COLO829 (cell line): ENCODE measurements at regions not wholly inside any gene's neighbourhood (a gene's known extent, or its start where the extent isn't known, plus 50 kb on each side); places are given as distances from the start of the nearest gene placed in this dataset.
"Not testable (repeated sequence)": the region's sequence is repeated elsewhere in the genome, so short reads cannot be mapped to it uniquely, and the experiment has no call there.

Experiments used
- DNase-seq: peaks from one replicate; pipeline ENCODE4 v3.0.0; 2012; ENCODE audit warnings: low spot score

GRCh38 chr2:91497129-91498064 is 2805.9 kb downstream of the RPIA start:
- not testable (repeated sequence) for DNase-seq

- DNase-seq, result not testable (repeated sequence)
These were observed 2806.6 kb downstream of the RPIA start for GRCh38 chr2:91498065-91498449.

- DNase-seq, result not testable (repeated sequence)
These were observed 2807.2 kb downstream of the RPIA start for GRCh38 chr2:91498513-91499250.

GRCh38 chr2:91499431-91500050 is 2808.1 kb downstream of the RPIA start:
- not testable (repeated sequence) for DNase-seq

- DNase-seq, result not testable (repeated sequence)
These were observed 2808.9 kb downstream of the RPIA start for GRCh38 chr2:91500246-91500977.

GRCh38 chr2:91500978-91501310 is 2809.5 kb downstream of the RPIA start:
- not testable (repeated sequence) for DNase-seq

- not testable (repeated sequence) for DNase-seq
These were observed 2810.1 kb downstream of the RPIA start for GRCh38 chr2:91501481-91502080.

GRCh38 chr2:91503572-91503958 is 2812.1 kb downstream of the RPIA start:
- not testable (repeated sequence) for DNase-seq

GRCh38 chr2:91503959-91504741 is 2812.7 kb downstream of the RPIA start:
- DNase-seq, result not testable (repeated sequence)

GRCh38 chr2:91508816-91509215 is 2817.3 kb downstream of the RPIA start:
- not testable (repeated sequence) for DNase-seq

GRCh38 chr2:91509276-91509675 is 2817.8 kb downstream of the RPIA start:
- not testable (repeated sequence) for DNase-seq

GRCh38 chr2:91511166-91511565 is 2819.7 kb downstream of the RPIA start:
- not testable (repeated sequence) for DNase-seq

- not testable (repeated sequence) for DNase-seq
These were observed 2824.5 kb downstream of the RPIA start for GRCh38 chr2:91515966-91516365.

- DNase-seq, result not testable (repeated sequence)
These were observed 2825.2 kb downstream of the RPIA start for GRCh38 chr2:91516669-91517068.

GRCh38 chr2:91517846-91518245 is 2826.4 kb downstream of the RPIA start:
- not testable (repeated sequence) for DNase-seq

- not testable (repeated sequence) for DNase-seq
These were observed 2827.0 kb downstream of the RPIA start for GRCh38 chr2:91518361-91518981.

GRCh38 chr2:91519359-91519758 is 2827.9 kb downstream of the RPIA start:
- DNase-seq, result not testable (repeated sequence)

GRCh38 chr2:91519914-91520313 is 2828.4 kb downstream of the RPIA start:
- DNase-seq, result not testable (repeated sequence)

GRCh38 chr2:91520523-91520922 is 2829.1 kb downstream of the RPIA start:
- not testable (repeated sequence) for DNase-seq

GRCh38 chr2:91520972-91521535 is 2829.6 kb downstream of the RPIA start:
- DNase-seq, result not testable (repeated sequence)
